ENCODE measurements at regions not wholly inside any gene's neighbourhood (a gene's known extent, or its start where the extent isn't known, plus 50 kb on each side); places are given as distances from the start of the nearest gene placed in this dataset.

- TF ChIP-seq, protein P1, sequence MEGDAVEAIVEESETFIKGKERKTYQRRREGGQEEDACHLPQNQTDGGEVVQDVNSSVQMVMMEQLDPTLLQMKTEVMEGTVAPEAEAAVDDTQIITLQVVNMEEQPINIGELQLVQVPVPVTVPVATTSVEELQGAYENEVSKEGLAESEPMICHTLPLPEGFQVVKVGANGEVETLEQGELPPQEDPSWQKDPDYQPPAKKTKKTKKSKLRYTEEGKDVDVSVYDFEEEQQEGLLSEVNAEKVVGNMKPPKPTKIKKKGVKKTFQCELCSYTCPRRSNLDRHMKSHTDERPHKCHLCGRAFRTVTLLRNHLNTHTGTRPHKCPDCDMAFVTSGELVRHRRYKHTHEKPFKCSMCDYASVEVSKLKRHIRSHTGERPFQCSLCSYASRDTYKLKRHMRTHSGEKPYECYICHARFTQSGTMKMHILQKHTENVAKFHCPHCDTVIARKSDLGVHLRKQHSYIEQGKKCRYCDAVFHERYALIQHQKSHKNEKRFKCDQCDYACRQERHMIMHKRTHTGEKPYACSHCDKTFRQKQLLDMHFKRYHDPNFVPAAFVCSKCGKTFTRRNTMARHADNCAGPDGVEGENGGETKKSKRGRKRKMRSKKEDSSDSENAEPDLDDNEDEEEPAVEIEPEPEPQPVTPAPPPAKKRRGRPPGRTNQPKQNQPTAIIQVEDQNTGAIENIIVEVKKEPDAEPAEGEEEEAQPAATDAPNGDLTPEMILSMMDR (IDR thresholded peaks at IDR 0.05; ENCODE audit: low read length), result no peak
- no peak for TF ChIP-seq EZH2phosphoT487 (IDR thresholded peaks at IDR 0.05; ENCODE audit: low read length)
These were observed 550.1 kb upstream of the ZNF462 start for GRCh38 chr9:106312906-106313305.

Data from MM.1S (cell line).